ENCODE measurements at regions not wholly inside any gene's neighbourhood (a gene's known extent, or its start where the extent isn't known, plus 50 kb on each side); places are given as distances from the start of the nearest gene placed in this dataset.
"Not testable (repeated sequence)": the region's sequence is repeated elsewhere in the genome, so short reads cannot be mapped to it uniquely, and the experiment has no call there.

DNA sequence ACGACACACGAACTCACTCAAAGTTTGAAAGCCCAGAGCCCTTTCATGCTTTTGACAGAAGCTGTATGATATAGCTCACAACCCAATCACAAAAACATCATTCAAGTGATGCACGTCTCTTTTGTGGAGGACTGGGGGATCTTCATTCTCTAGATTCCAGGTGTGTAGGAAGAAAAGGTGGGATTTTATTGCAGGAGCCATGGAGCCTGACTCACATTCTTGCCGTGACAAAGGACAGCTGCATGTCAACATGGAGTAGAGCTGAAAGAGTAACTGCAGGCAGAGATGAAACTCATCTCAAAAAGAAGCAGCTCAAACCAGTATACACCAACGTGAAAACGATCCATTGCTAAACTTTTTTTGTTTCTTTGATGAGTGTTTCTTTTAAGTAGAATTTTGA is 50.9 kb upstream of the PDE1A start:
- DNase-seq = no peak

DNA sequence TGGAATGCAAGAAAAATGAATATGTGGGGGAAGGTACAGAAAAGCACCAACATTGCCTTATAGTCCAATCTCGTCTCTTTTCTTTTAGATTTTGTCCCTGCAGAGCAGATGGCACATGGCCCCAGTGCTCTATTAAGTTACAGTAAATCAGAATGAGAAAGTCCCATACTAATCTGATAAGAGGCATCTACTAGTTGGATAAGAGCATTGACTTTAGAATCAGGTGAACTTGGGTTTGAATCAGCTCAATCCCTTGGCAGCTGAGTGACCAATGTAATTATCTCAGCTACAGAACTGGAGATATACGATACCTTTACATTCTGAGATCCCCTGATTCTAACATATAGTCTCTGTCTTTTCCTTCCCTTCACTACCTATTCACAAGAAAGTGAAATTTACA is 54.8 kb upstream of the PDE1A start:
- no peak for DNase-seq

- DNase-seq = peak; percentile 44 to 73
Observed at GRCh38 chr2:182482511-182482910, 55.7 kb upstream of the PDE1A start.

DNA sequence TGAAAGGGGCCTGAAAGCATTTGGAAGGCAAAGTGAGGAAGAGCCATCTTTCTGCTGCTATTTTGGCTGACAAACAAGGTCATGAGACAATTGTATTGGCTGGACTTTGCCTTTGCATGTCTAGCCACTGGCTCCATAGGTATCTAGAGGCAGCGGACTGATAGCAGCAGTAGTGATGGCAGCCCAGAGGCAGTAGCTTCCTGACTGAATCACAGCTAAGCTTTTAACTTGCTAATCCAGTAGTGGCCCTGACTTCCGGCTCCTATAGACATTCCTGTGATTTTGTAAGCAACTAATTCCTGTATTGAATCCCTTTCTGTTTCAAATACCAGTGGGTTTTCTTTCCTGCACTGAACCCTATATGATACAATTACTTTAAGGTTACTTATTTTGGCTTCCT is 69.8 kb upstream of the PDE1A start:
- DNase-seq = no peak

GRCh38 chr2:182499706-182500470 is 73.1 kb upstream of the PDE1A start:
- DNase-seq = no peak

DNA sequence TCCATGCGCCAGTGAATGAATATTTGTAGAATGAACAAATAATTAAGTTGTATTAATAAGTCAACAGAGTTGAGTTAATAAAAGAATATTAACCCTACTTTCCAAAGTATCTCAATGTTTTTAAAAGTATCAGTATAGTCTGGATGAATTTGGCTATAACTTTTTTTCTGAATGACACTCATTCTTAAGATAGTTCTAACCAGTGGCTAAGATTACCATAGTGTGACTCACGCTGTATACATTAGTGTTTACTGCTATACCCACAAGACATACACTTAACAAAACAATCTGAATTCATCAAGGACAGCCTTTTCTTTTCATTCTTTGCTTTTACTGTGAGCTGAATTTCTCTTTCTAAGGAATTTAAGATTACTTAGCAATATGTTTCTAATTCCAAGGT is 77.0 kb upstream of the PDE1A start:
- DNase-seq = no peak

- DNase-seq = no peak
Observed at GRCh38 chr2:182504903-182505302, 78.1 kb upstream of the PDE1A start.

GRCh38 chr2:182506606-182507005 is 79.8 kb upstream of the PDE1A start:
- DNase-seq = no peak

DNA sequence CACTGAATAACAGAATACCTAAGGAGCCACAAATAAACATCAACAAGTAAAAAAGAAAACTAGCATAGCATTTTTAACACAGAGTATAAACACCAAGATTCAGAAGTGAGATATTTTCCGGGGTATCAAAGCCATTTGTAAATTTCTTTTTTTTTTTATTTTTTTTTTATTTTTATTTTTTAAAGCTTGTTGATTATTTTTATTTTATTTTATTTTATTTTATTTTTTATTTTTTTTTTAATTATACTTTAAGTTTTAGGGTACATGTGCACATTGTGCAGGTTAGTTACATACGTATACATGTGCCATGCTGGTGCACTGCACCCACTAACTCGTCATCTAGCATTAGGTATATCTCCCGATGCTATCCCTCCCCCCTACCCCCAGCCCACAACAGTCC is 81.7 kb upstream of the PDE1A start:
- not testable (repeated sequence) for DNase-seq

GRCh38 chr2:182509216-182509615 is 82.4 kb upstream of the PDE1A start:
- no peak for DNase-seq

GRCh38 chr2:182521453-182522404 is 94.9 kb upstream of the PDE1A start:
- peak in 1 of 2 experiments; percentile 44 for DNase-seq

DNA sequence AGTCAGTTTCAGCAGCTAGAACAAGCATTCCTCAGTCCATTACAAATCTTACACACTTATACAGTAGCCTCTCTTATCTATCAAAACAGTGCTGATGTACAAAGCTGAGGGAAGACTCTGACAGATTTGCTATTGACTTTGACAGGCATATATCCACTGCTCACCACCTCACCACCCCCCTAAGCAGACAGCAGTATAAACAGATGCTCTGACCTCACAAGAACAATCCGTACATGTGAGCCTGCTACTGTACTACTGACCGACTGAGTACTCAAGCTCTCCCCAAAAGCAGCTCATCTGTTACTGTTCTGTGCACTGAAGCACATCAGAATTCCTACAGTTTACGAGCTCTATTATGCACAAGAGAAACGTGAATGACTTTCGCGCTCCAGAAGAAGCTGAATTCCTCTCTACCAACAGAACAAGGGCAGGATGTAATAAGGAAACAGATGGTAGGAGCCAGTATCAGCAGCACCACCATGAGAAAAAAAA is 95.6 kb upstream of the PDE1A start:
- DNase-seq = peak; percentile 32 to 62

DNA sequence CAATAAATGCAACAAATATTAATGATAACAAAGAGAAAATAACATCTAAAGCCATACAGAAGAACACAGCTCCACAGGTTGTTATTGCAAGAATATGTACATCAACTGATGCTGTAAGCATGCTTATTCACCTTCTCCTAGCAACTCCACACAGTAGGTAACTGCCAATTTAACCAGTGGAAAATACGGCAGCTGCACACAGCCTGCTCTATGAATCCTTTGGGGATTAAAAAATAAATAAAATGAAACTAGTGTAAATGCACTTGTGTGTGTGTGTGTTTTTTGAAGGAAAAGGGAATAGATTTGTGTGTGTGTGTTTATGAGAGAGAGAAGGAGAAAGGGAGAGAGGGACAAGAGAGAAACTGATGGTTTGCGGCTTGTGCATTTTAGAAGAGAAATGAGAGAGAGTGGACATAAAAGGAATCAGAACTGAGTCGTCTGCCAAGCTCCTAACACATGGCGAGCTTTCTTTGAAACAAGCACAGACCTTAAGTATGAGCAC is 96.2 kb upstream of the PDE1A start:
- DNase-seq = peak; percentile 64 to 77

- no peak for DNase-seq
Observed at GRCh38 chr2:182530636-182531035, 103.8 kb upstream of the PDE1A start.

GRCh38 chr2:182540252-182540651 is 113.4 kb upstream of the PDE1A start:
- no peak for DNase-seq

DNA sequence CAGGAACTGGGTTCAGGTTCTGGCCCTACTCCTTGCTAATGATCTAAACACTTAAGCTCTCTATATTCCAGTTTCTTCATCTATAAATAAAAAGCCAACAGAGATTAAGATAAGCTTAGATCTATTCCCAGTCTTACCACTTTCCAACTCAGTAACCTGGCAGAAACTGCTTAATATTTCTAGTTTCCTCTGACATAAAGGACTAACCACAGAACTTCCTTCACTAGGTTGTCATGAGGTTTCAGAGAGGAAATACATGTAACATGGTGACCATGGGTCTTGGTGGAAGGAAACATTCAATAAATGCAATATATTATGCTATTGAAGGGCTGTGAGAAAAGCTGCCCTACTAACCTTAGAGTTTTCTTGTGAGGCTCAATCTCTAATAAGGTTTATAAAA is 114.4 kb upstream of the PDE1A start:
- DNase-seq = no peak

DNA sequence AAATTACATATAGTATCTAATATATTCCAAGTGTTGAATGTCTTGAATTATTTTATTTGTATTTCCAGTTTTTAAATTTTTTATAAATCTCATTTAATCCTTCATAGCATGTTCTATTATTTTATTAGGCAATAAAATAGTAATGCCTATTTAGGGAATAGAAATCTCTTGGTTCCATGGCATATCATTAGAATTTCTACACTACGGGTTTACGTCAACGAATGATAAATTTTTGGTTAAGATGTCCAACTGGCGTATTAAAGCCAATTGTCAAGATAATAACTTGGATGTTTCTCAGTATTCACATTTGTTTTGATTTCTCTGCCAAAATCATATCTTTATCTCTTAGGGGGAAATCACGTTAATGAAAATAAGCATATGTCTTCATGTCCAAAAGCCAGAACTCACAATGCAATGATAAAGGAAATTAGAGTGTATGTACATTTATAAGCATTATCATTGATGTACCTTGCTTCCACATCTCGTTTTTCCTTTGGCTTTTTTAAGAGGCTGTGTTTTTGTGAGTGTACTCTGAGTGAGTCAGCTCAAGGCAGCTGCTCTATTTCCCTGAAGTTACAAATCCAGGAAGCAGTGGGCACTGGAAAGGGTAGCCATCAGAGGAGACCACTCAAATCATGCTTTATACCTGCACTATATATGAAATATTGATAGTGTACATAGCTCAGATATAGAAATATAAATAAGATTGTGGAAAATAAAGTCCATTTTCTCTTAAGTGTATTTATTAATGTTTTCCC is 115.8 kb upstream of the PDE1A start:
- DNase-seq = no peak

GRCh38 chr2:182543741-182544525 is 117.1 kb upstream of the PDE1A start:
- no peak for DNase-seq

DNA sequence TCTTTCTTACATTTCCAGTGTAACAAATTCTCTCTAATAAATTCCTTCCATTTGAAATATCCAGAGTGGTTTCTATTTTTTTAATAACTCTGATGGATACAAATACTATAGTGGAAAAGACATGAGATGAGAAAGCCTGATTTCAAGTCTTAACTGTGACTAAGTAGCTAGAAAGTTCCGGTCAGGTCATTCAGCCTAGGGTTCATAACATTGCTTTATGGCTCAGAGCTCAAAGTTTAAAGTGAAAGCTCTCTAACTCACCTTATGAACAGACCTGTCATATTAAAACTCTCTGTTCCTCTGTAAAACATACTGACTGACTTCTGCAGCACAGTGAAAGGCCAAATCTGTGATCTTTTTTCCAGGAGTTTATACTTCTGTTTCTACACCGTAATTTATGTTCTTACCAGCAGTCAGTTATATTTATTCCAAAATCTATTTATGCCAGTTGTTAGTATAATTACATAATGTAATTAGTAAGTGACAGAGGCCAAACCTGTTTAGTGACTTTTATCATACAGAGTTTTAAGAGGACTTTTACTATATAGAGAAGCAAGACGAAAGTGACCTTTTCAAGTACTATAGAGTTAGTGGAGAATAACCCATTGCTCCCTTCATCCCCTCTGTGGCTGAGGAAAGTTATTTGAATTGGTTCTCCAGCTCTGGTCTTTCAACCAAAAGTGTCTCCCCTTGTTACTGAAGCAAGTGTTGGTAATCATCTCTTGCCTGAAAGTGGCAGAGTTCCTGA is 118.8 kb upstream of the PDE1A start:
- DNase-seq = no peak

GRCh38 chr2:182548031-182548950 is 121.5 kb upstream of the PDE1A start:
- DNase-seq = no peak

All from NCI-H1930 (cell line).